ENCODE measurements at regions not wholly inside any gene's neighbourhood (a gene's known extent, or its start where the extent isn't known, plus 50 kb on each side); places are given as distances from the start of the nearest gene placed in this dataset.

DNA sequence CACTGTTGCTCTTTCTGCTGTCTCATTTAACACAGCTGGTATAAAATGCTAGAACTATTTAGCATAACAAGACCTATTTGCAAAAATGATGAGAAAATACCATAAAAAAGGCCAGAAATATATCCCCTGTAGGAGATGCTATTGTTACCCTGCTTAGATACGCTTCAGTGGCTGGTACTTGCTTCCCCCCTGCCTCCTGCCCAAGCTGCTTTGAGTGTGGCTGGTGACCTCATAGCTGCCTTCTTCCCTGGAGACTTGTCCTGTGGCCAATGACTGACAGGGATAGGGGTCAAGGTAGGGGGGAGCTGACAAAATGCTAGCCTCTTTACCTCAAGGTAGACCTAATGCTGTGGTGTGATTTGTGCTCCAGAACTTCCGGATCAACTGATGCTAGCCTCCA is 150.2 kb upstream of the ZEB2 start:
- Histone ChIP-seq H3K9me3 (replicated peaks in 1 of 3) (peaks cover 0 to 5% (median 0%) of the 10 kb centered on the region in 3 donors), H3K4me1 (replicated peaks in 1 of 2) (no peaks in the 10 kb centered on the region), H3K4me3 (no peak overlapping the region), H3K27ac (no peak overlapping the region), H3K27me3 (no peaks in the 10 kb centered on the region), H3K36me3 (replicated peaks in 1 of 2) (no peaks in the 10 kb centered on the region)
- intact Hi-C loops (cut with DNase I) = no loop called here
- no peak for DNase-seq
- WGBS, 4 donors = 89 to 100% (median 91%) methylated on average over 2 of the region's 2 CpGs
- TF ChIP-seq POLR2A (IDR thresholded peaks at IDR 0.05) = no peak
- TF ChIP-seq, protein P1, sequence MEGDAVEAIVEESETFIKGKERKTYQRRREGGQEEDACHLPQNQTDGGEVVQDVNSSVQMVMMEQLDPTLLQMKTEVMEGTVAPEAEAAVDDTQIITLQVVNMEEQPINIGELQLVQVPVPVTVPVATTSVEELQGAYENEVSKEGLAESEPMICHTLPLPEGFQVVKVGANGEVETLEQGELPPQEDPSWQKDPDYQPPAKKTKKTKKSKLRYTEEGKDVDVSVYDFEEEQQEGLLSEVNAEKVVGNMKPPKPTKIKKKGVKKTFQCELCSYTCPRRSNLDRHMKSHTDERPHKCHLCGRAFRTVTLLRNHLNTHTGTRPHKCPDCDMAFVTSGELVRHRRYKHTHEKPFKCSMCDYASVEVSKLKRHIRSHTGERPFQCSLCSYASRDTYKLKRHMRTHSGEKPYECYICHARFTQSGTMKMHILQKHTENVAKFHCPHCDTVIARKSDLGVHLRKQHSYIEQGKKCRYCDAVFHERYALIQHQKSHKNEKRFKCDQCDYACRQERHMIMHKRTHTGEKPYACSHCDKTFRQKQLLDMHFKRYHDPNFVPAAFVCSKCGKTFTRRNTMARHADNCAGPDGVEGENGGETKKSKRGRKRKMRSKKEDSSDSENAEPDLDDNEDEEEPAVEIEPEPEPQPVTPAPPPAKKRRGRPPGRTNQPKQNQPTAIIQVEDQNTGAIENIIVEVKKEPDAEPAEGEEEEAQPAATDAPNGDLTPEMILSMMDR (IDR thresholded peaks at IDR 0.05) = no peak

DNA sequence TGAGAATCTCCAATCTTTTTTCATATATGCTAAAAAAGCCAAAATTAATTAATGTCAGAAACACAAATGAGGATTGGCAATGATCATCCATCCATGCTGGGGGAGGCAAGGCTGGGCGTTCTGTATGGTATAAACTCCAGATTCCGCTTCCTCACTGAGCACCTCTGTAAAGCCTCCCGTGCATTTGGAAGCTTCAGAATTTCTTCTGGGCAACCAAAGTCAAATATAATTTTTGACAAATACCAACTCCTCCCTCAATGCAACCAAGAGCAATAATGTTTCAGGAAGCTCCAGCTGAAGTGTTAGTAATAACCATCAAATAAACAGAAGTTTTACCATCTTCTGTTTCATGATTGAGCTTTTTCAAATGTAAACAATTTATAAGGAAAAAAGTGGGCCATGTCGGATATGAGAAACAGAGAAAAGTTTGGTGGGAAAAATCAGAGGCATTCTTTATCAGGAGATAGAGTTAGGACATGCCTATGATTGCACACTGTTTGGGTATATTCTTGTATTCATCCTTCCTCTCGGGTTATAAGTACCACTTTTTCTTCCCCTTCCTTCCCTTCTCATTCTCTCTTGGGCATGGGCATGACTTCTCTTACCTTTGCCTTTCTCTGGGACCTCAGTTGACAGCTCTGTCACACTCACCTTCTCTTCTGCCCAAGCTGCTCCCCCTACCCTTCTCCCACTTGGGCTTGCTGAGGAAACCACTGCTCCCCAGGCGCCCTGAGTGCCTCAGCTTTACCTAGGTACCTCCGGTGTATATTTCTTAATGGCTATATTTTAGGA is 149.5 kb upstream of the ZEB2 start:
- Histone ChIP-seq H3K36me3 (replicated peaks in 1 of 2) (no peaks in the 10 kb centered on the region), H3K4me1 (replicated peaks in 1 of 2) (no peaks in the 10 kb centered on the region), H3K27ac (no peak overlapping the region), H3K27me3 (no peaks in the 10 kb centered on the region), H3K9me3 (replicated peaks in 1 of 3) (peaks cover 0 to 5% (median 0%) of the 10 kb centered on the region in 3 donors), H3K4me3 (no peak overlapping the region)
- WGBS, 4 donors = 89 to 93% (median 93%) methylated on average over 7 of the region's 7 CpGs
- TF ChIP-seq, protein P1 (IDR thresholded peaks at IDR 0.05) = no peak
- no peak for TF ChIP-seq POLR2A (IDR thresholded peaks at IDR 0.05)
- intact Hi-C loops (cut with DNase I) = no loop called here
- DNase-seq = no peak

DNA sequence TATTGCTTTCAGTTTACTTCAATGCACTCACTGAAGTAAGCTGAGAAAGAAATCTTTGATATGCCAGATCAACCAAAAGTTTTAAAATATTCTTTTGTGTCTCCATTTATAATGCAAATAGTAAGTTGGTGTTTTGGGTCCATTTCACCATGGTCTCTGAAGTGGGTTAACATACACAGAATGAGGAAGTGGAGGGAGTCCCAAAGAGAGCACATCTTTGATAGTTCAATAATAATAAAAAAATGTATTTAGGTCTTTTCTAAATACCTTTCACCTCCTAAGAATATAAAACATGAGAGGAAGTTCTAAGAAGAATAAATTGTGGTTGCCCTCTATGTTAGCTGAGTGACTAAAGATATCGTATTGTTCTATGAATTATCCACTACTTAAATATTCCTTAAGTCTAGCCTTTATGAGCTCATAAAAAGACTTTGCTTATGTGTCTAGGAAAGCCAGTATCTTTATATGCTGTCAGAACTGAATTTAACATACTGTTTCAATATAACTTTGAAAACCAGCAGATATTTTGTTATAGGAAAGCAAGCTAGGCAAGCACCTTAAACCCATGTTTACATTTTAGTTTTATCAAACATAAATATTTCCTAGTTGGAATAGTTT is 148.7 kb upstream of the ZEB2 start:
- Histone ChIP-seq H3K4me3 (no peak overlapping the region), H3K4me1 (replicated peaks in 1 of 2) (no peaks in the 10 kb centered on the region), H3K27ac (no peak overlapping the region), H3K27me3 (no peaks in the 10 kb centered on the region), H3K9me3 (replicated peaks in 1 of 3) (peaks cover 0 to 5% (median 0%) of the 10 kb centered on the region in 3 donors), H3K36me3 (replicated peaks in 1 of 2) (no peaks in the 10 kb centered on the region)
- DNase-seq = no peak
- intact Hi-C loops (cut with DNase I) = no loop called here
- 88 to 91% (median 90%) methylated on average over 1 of the region's 1 CpG for WGBS, 4 donors
- TF ChIP-seq, protein P1 (IDR thresholded peaks at IDR 0.05) = no peak
- TF ChIP-seq POLR2A (IDR thresholded peaks at IDR 0.05) = no peak

DNA sequence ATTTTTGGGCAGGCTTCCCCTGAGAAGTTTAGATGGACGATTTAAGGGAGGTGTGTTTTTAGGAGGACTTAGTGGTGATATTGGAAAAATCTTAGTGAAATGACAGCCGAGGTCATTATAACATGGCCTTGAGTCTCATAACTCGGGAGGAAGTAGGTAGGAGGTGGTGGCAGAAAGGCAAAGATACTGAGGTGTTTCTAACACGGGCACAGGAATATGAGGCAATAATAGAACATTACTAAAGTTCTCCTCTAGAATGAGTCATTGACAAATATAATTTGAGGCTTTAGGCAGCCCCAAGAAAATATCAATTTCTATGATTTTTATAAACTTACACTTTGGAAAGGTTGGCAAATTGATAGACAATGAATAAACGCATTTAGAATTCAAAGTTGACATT is 146.1 kb upstream of the ZEB2 start:
- Histone ChIP-seq H3K9me3 (replicated peaks in 1 of 3) (peaks cover 0 to 5% (median 0%) of the 10 kb centered on the region in 3 donors), H3K36me3 (replicated peaks in 1 of 2) (no peaks in the 10 kb centered on the region), H3K4me3 (no peak overlapping the region), H3K4me1 (replicated peaks in 1 of 2) (peaks cover 0 to 2% of the 10 kb centered on the region in 2 donors), H3K27ac (no peak overlapping the region), H3K27me3 (no peaks in the 10 kb centered on the region)
- DNase-seq = no peak
- TF ChIP-seq, protein P1 (IDR thresholded peaks at IDR 0.05) = no peak
- TF ChIP-seq POLR2A (IDR thresholded peaks at IDR 0.05) = no peak
- 39 to 47% (median 41%) methylated on average over 5 of the region's 5 CpGs for WGBS, 4 donors
- intact Hi-C loops (cut with DNase I) = no loop called here
